IMR-90 (cell line): ENCODE measurements at regions not wholly inside any gene's neighbourhood (a gene's known extent, or its start where the extent isn't known, plus 50 kb on each side); places are given as distances from the start of the nearest gene placed in this dataset.

ENCODE experiments used
- ATAC-seq: fragments of 200-7000 bp; cut with Tn5 transposase; 2 replicates; pipeline ENCODE4 v1.9.1; 2020; ENCODE audit warnings: low read depth, mild to moderate bottlenecking, moderate library complexity
- BruUV-seq: library from RNA; stranded (reverse); fragments of 400-500 nt; replicated peaks from 2 replicates; lab custom pipeline; 2021; lab: Mats Ljungman, UMichigan
- CTCF ChIA-PET: fragments of 300-600 bp; formaldehyde crosslinking; extraction: SDS; loops from one replicate; lab custom pipeline; 2021; ENCODE audit warnings: antibody characterized with exemption; lab: Yijun Ruan, JAX
- POLR2A ChIA-PET: fragments of 300-600 bp; sonication (Branson Sonifier 250); formaldehyde crosslinking; loops from one replicate; lab custom pipeline; 2022; ENCODE audit warnings: antibody characterized with exemption; ENCODE audit not compliant: unreplicated experiment; lab: Charles Lee
- DNase-seq: peaks from one replicate; pipeline ENCODE4 v3.0.0; 2013
- H2AFZ ChIP-seq: replicated peaks from 2 replicates; pipeline ENCODE3; 2013; ENCODE audit warnings: low read length, mild to moderate bottlenecking; ENCODE audit not compliant: poor library complexity
- H2AK5ac ChIP-seq: 2 replicates; pipeline ENCODE4 v1.6.1; 2013; ENCODE audit warnings: low read depth, low read length, inconsistent platforms
- H2AK9ac ChIP-seq: replicated peaks from 2 replicates; pipeline ENCODE3; 2013; ENCODE audit warnings: mild to moderate bottlenecking, low read depth, low read length, moderate library complexity; ENCODE audit not compliant: poor library complexity
- H2BK120ac ChIP-seq: 2 replicates; pipeline ENCODE4 v1.6.1; 2013; ENCODE audit warnings: low read depth, low read length, inconsistent platforms
- H2BK15ac ChIP-seq: 3 replicates; pipeline ENCODE4 v1.6.1; 2013; ENCODE audit warnings: low read depth, low read length, inconsistent platforms
- H2BK20ac ChIP-seq: 2 replicates; pipeline ENCODE4 v1.6.1; 2013; ENCODE audit warnings: low read depth, mild to moderate bottlenecking, inconsistent platforms, low read length, moderate library complexity
- H2BK5ac ChIP-seq: 2 replicates; pipeline ENCODE4 v1.6.1; 2013; ENCODE audit warnings: mild to moderate bottlenecking, low read depth, low read length, inconsistent platforms; ENCODE audit not compliant: poor library complexity, severe bottlenecking
- H3K14ac ChIP-seq: replicated peaks from 2 replicates; pipeline ENCODE4 v1.6.1; 2013; ENCODE audit warnings: low read depth, low read length, inconsistent platforms
- H3K18ac ChIP-seq: 2 replicates; pipeline ENCODE4 v1.6.1; 2013; ENCODE audit warnings: low read depth, low read length, control low read depth
- H3K23ac ChIP-seq: 2 replicates; pipeline ENCODE4 v1.6.1; 2013; ENCODE audit warnings: low read depth, low read length, inconsistent platforms
- H3K27ac ChIP-seq: 2 replicates; pipeline ENCODE4 v1.5.1; 2013; ENCODE audit warnings: mild to moderate bottlenecking, control low read depth, low read length; ENCODE audit not compliant: insufficient read depth
- H3K27me3 ChIP-seq: 2 replicates; pipeline ENCODE4 v1.6.1; 2013; ENCODE audit warnings: low read length; ENCODE audit not compliant: control insufficient read depth, insufficient read depth
- H3K36me3 ChIP-seq: 2 replicates; pipeline ENCODE4 v1.6.1; 2013; ENCODE audit warnings: low read length, mixed read lengths; ENCODE audit not compliant: control insufficient read depth, insufficient read depth
- H3K4ac ChIP-seq: 2 replicates; pipeline ENCODE4 v1.6.1; 2013; ENCODE audit warnings: low read depth, low read length, inconsistent platforms
- H3K4me1 ChIP-seq: 2 replicates; pipeline ENCODE4 v1.6.1; 2013; ENCODE audit warnings: low read length, mixed read lengths; ENCODE audit not compliant: control insufficient read depth, insufficient read depth
- H3K4me2 ChIP-seq: 2 replicates; pipeline ENCODE4 v1.6.1; 2013; ENCODE audit warnings: low read depth, mild to moderate bottlenecking, control low read depth, low read length, moderate library complexity
- H3K4me3 ChIP-seq: 2 replicates; pipeline ENCODE4 v1.5.1; 2013; ENCODE audit warnings: low read depth, mild to moderate bottlenecking, control low read depth, low read length, moderate library complexity; ENCODE audit not compliant: insufficient read depth
- H3K56ac ChIP-seq: 2 replicates; pipeline ENCODE4 v1.6.1; 2013; ENCODE audit warnings: low read length, inconsistent platforms; ENCODE audit not compliant: insufficient read depth; ENCODE audit errors: extremely low read depth
- H3K79me1 ChIP-seq, 2 experiments: 2 replicates each; pipeline ENCODE4 v1.6.1; 2013; ENCODE audit warnings: low read length in 2 of 2, inconsistent platforms in 1 of 2, low read depth in 1 of 2
- H3K9ac ChIP-seq: 2 replicates; pipeline ENCODE4 v1.6.1; 2013; ENCODE audit warnings: low read depth, low read length, control low read depth
- H3K9me1 ChIP-seq: 2 replicates; pipeline ENCODE4 v1.6.1; 2013; ENCODE audit warnings: low read length, inconsistent platforms; ENCODE audit not compliant: insufficient read depth
- H3K9me3 ChIP-seq: 2 replicates; pipeline ENCODE4 v1.6.1; 2013; ENCODE audit warnings: low read length; ENCODE audit not compliant: control insufficient read depth, insufficient read depth
- H4K20me1 ChIP-seq: 2 replicates; pipeline ENCODE4 v1.6.1; 2013; ENCODE audit warnings: low read length, inconsistent platforms; ENCODE audit not compliant: insufficient read depth
- H4K5ac ChIP-seq: 2 replicates; pipeline ENCODE4 v1.6.1; 2013; ENCODE audit warnings: mild to moderate bottlenecking, low read depth, low read length, control low read depth
- H4K8ac ChIP-seq, 2 experiments: 2 replicates each; pipeline ENCODE4 v1.6.1; 2013; ENCODE audit warnings: low read depth in 2 of 2, low read length in 2 of 2, control low read depth in 1 of 2, inconsistent platforms in 1 of 2
- H4K91ac ChIP-seq: 2 replicates; pipeline ENCODE4 v1.6.1; 2013; ENCODE audit warnings: low read depth, low read length, inconsistent platforms; ENCODE audit not compliant: insufficient read depth
- BHLHE40 ChIP-seq: fragments of 150-350 bp; IDR thresholded peaks from 2 replicates; pipeline ENCODE4 v1.6.1; 2016; ENCODE audit warnings: mild to moderate bottlenecking, low read depth, low read length
- CEBPB ChIP-seq: IDR thresholded peaks from 2 replicates; pipeline ENCODE4 v1.6.1; 2012; ENCODE audit warnings: low read depth, low read length, improper control_type of control experiment
- CHD1 ChIP-seq: IDR thresholded peaks from 2 replicates; pipeline ENCODE4 v1.6.1; 2012; ENCODE audit warnings: low read depth, low read length, improper control_type of control experiment
- FOS ChIP-seq: fragments of 150-350 bp; IDR thresholded peaks from 2 replicates; pipeline ENCODE4 v1.6.1; 2016; ENCODE audit warnings: low read depth, low read length
- MAFK ChIP-seq: IDR thresholded peaks from 2 replicates; pipeline ENCODE4 v1.6.1; 2012; ENCODE audit warnings: low read depth, low read length, improper control_type of control experiment
- MAZ ChIP-seq: IDR thresholded peaks from 2 replicates; pipeline ENCODE4 v1.6.1; 2012; ENCODE audit warnings: low read depth, mild to moderate bottlenecking, low read length, improper control_type of control experiment, moderate library complexity, borderline replicate concordance
- POLR2A ChIP-seq: IDR thresholded peaks from 2 replicates; pipeline ENCODE4 v1.6.1; 2012; ENCODE audit warnings: mild to moderate bottlenecking, low read depth, low read length
- RAD21 ChIP-seq: IDR thresholded peaks from 2 replicates; pipeline ENCODE4 v1.6.1; 2012; ENCODE audit warnings: low read length, improper control_type of control experiment
- RCOR1 ChIP-seq: IDR thresholded peaks from 2 replicates; pipeline ENCODE4 v1.6.1; 2012; ENCODE audit warnings: mild to moderate bottlenecking, low read length, improper control_type of control experiment; ENCODE audit not compliant: insufficient replicate concordance
- RFX5 ChIP-seq: IDR thresholded peaks from 2 replicates; pipeline ENCODE4 v1.8.0; 2012; ENCODE audit warnings: low read depth, mild to moderate bottlenecking, low read length, moderate library complexity
- SMC3 ChIP-seq: fragments of 150-350 bp; IDR thresholded peaks from 2 replicates; pipeline ENCODE4 v1.6.1; 2016; ENCODE audit warnings: low read depth, mild to moderate bottlenecking, antibody characterized with exemption, low read length, moderate library complexity
- USF2 ChIP-seq: fragments of 150-350 bp; IDR thresholded peaks from 2 replicates; pipeline ENCODE4 v1.6.1; 2017; ENCODE audit warnings: mild to moderate bottlenecking, antibody characterized with exemption, low read length, low read depth
- WGBS, 2 experiments: methylation state at CpG; one replicate each; pipeline versions ENCODE4 v1.1.5 to v1.1.7; 2013; ENCODE audit warnings: missing lambda C conversion rate in 2 of 2; ENCODE audit not compliant: insufficient read length in 1 of 2; ENCODE audit errors: extremely low coverage in 2 of 2; 5-methylcytosine and 5-hydroxymethylcytosine counted together
- dilution Hi-C: fragments of 300-500 bp; cut with HindIII; formaldehyde crosslinking; loops from one replicate; pipeline ENCODE4 v1.14.3; 2018; ENCODE audit warnings: low sequenced_read_pairs; ENCODE audit not compliant: unreplicated experiment
- in situ Hi-C: fragments of 300-500 bp; cut with MboI; formaldehyde crosslinking; loops from 3 replicates; pipeline ENCODE4 v1.14.3; 2019; ENCODE audit warnings: low sequenced_read_pairs, inconsistent platforms, mixed read lengths
- intact Hi-C: fragments of 100-400 bp; cut with micrococcal nuclease; formaldehyde crosslinking; loops from 2 replicates; pipeline ENCODE4 v1.10.0; 2022
- TF ChIP-seq, protein P1 (sequence below): conservative IDR thresholded peaks from 2 replicates; pipeline ENCODE4 v1.5.1; 2012; ENCODE audit warnings: mild to moderate bottlenecking, low read depth, low read length, improper control_type of control experiment

DNA sequence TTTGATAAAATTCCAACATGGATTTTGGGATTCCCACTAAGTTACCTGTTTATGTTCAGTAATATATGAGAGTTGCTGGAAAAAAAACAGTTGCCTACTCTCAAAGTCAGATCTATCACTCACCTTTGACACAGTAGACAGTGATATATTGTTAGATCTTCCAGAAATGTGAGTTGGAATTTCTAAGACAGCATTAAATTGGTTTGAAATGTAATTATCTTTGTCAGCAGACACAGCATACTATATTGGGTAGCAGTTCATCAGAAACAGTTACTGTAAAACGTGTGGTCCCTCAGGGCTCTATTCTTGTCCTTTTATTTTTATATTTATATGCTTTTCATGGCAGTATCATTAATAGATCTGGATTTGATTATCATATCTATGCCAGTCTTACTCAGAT lies 433.6 kb upstream of the ARRDC3 start:
- no peaks in the 10 kb centered on the region for H3K36me3 ChIP-seq
- H3K9me1 ChIP-seq = no peaks in the 10 kb centered on the region
- H3K4me1 ChIP-seq = no peaks in the 10 kb centered on the region
- H3K4me3 ChIP-seq = no peak overlapping the region
- no peak overlapping the region for H3K4ac ChIP-seq
- in situ Hi-C loops (no loop called here), dilution Hi-C loops (no loop called here), intact Hi-C loops (no loop called here)
- H3K18ac ChIP-seq = no peak overlapping the region
- H3K23ac ChIP-seq = no peak overlapping the region
- H4K91ac ChIP-seq = no peak overlapping the region
- H2AFZ ChIP-seq = no peak overlapping the region
- no CpG with 5 or more reads among the region's 1 CpG for WGBS, 2 experiments
- no TSS peak for BruUV-seq
- no peaks in the 10 kb centered on the region for H3K9me3 ChIP-seq
- no peaks in the 10 kb centered on the region for H3K79me1 ChIP-seq
- no peak overlapping the region for H4K5ac ChIP-seq
- H2BK15ac ChIP-seq = no peak overlapping the region
- H3K56ac ChIP-seq = no peak overlapping the region
- no peak overlapping the region for H3K27ac ChIP-seq
- ChIA-PET POLR2A (no interaction called here), CTCF (no interaction called here)
- H3K4me2 ChIP-seq = no peak overlapping the region
- H3K9ac ChIP-seq = no peak overlapping the region
- no peak overlapping the region for H3K14ac ChIP-seq
- no peak overlapping the region for H2BK120ac ChIP-seq
- ATAC-seq = no peak
- no peak overlapping the region for H2BK20ac ChIP-seq
- DNase-seq = no peak
- no peaks in the 10 kb centered on the region for H4K20me1 ChIP-seq
- no peak overlapping the region for H2AK5ac ChIP-seq
- H2AK9ac ChIP-seq = no peak overlapping the region
- H4K8ac ChIP-seq = no peak overlapping the region
- no peak overlapping the region for H2BK5ac ChIP-seq
- TF ChIP-seq FOS (no peak), RAD21 (no peak), MAZ (no peak), BHLHE40 (no peak), CHD1 (no peak), RCOR1 (no peak), CEBPB (no peak), USF2 (no peak), MAFK (no peak), SMC3 (no peak), POLR2A (no peak), RFX5 (no peak)
- TF ChIP-seq, protein P1, sequence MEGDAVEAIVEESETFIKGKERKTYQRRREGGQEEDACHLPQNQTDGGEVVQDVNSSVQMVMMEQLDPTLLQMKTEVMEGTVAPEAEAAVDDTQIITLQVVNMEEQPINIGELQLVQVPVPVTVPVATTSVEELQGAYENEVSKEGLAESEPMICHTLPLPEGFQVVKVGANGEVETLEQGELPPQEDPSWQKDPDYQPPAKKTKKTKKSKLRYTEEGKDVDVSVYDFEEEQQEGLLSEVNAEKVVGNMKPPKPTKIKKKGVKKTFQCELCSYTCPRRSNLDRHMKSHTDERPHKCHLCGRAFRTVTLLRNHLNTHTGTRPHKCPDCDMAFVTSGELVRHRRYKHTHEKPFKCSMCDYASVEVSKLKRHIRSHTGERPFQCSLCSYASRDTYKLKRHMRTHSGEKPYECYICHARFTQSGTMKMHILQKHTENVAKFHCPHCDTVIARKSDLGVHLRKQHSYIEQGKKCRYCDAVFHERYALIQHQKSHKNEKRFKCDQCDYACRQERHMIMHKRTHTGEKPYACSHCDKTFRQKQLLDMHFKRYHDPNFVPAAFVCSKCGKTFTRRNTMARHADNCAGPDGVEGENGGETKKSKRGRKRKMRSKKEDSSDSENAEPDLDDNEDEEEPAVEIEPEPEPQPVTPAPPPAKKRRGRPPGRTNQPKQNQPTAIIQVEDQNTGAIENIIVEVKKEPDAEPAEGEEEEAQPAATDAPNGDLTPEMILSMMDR = no peak
- H3K27me3 ChIP-seq = no peaks in the 10 kb centered on the region
